NCI-H510A treated with DMSO at 0.1 percent for 48 hours (cell line): ENCODE measurements at regions not wholly inside any gene's neighbourhood (a gene's known extent, or its start where the extent isn't known, plus 50 kb on each side); places are given as distances from the start of the nearest gene placed in this dataset.

Source experiments
- DNase-seq: peaks from one replicate; lab custom pipeline; 2025; lab: John Stamatoyannopoulos, UW

GRCh38 chr18:40789286-40789685 is 1165.7 kb upstream of the PIK3C3 start:
- no peak for DNase-seq

GRCh38 chr18:40782453-40783130 is 1172.4 kb upstream of the PIK3C3 start:
- no peak for DNase-seq

- no peak for DNase-seq
Measured at GRCh38 chr18:40769786-40770185, 1185.2 kb upstream of the PIK3C3 start.

- no peak for DNase-seq
Measured at GRCh38 chr18:40760251-40760650, 1194.8 kb upstream of the PIK3C3 start.

GRCh38 chr18:40754477-40754876 is 1200.6 kb upstream of the PIK3C3 start:
- no peak for DNase-seq

- no peak for DNase-seq
Measured at GRCh38 chr18:40752316-40752715, 1202.7 kb upstream of the PIK3C3 start.

GRCh38 chr18:40751186-40751585 is 1203.8 kb upstream of the PIK3C3 start:
- DNase-seq: no peak

GRCh38 chr18:40739029-40739428 is 1216.0 kb upstream of the PIK3C3 start:
- DNase-seq: no peak

- no peak for DNase-seq
Measured at GRCh38 chr18:40738321-40738880, 1216.6 kb upstream of the PIK3C3 start.

- DNase-seq: no peak
Measured at GRCh38 chr18:40708726-40709125, 1246.3 kb upstream of the PIK3C3 start.

GRCh38 chr18:40707797-40708196 is 1247.2 kb upstream of the PIK3C3 start:
- DNase-seq: no peak

- no peak for DNase-seq
Measured at GRCh38 chr18:40698129-40698528, 1256.9 kb upstream of the PIK3C3 start.

GRCh38 chr18:40695526-40695925 is 1259.5 kb upstream of the PIK3C3 start:
- no peak for DNase-seq

GRCh38 chr18:40692871-40693270 is 1262.2 kb upstream of the PIK3C3 start:
- DNase-seq: no peak

- no peak for DNase-seq
Measured at GRCh38 chr18:40690062-40690461, 1265.0 kb upstream of the PIK3C3 start.

- no peak for DNase-seq
Measured at GRCh38 chr18:40687399-40687798, 1267.6 kb upstream of the PIK3C3 start.

- no peak for DNase-seq
Measured at GRCh38 chr18:40686836-40687235, 1268.2 kb upstream of the PIK3C3 start.

- DNase-seq: no peak
Measured at GRCh38 chr18:40685219-40685618, 1269.8 kb upstream of the PIK3C3 start.

- no peak for DNase-seq
Measured at GRCh38 chr18:40678318-40678717, 1276.7 kb upstream of the PIK3C3 start.

- no peak for DNase-seq
Measured at GRCh38 chr18:40676668-40677067, 1278.4 kb upstream of the PIK3C3 start.

GRCh38 chr18:40673150-40673549 is 1281.9 kb upstream of the PIK3C3 start:
- no peak for DNase-seq

- no peak for DNase-seq
Measured at GRCh38 chr18:40672590-40672989, 1282.4 kb upstream of the PIK3C3 start.

GRCh38 chr18:40670668-40671375 is 1284.2 kb upstream of the PIK3C3 start:
- DNase-seq: no peak
